Ishikawa (cell line): ENCODE measurements at regions not wholly inside any gene's neighbourhood (a gene's known extent, or its start where the extent isn't known, plus 50 kb on each side); places are given as distances from the start of the nearest gene placed in this dataset.

ENCODE experiments used
- CEBPB ChIP-seq: IDR thresholded peaks from 2 replicates; pipeline ENCODE4 v1.6.1; 2012
- CREB1 ChIP-seq: IDR thresholded peaks from 2 replicates; pipeline ENCODE4 v1.6.1; 2012; ENCODE audit warnings: low read depth
- EGR1 ChIP-seq: IDR thresholded peaks from 2 replicates; pipeline ENCODE4 v1.6.1; 2012
- EP300 ChIP-seq: IDR thresholded peaks from 2 replicates; pipeline ENCODE4 v1.6.1; 2012; ENCODE audit warnings: borderline replicate concordance
- FOXM1 ChIP-seq: IDR thresholded peaks from 2 replicates; pipeline ENCODE4 v1.6.1; 2012; ENCODE audit warnings: low read depth, borderline replicate concordance
- MAX ChIP-seq: IDR thresholded peaks from 2 replicates; pipeline ENCODE4 v1.6.1; 2012
- NFIC ChIP-seq: IDR thresholded peaks from 2 replicates; pipeline ENCODE4 v1.6.1; 2012
- RAD21 ChIP-seq: IDR thresholded peaks from 2 replicates; pipeline ENCODE4 v1.6.1; 2012; ENCODE audit warnings: low read depth
- REST ChIP-seq: IDR thresholded peaks from 2 replicates; pipeline ENCODE4 v1.6.1; 2012; ENCODE audit warnings: low read depth, mild to moderate bottlenecking
- TAF1 ChIP-seq: IDR thresholded peaks from 2 replicates; pipeline ENCODE4 v1.6.1; 2012; ENCODE audit warnings: low read depth, mild to moderate bottlenecking
- TCF12 ChIP-seq: IDR thresholded peaks from 2 replicates; pipeline ENCODE4 v1.6.1; 2012; ENCODE audit warnings: low read depth
- TEAD4 ChIP-seq: IDR thresholded peaks from 2 replicates; pipeline ENCODE4 v1.6.1; 2012
- USF1 ChIP-seq: IDR thresholded peaks from 2 replicates; pipeline ENCODE4 v1.6.1; 2012
- YY1 ChIP-seq: IDR thresholded peaks from 2 replicates; pipeline ENCODE4 v1.6.1; 2012; ENCODE audit warnings: low read depth
- ZBTB7A ChIP-seq: IDR thresholded peaks from 2 replicates; pipeline ENCODE4 v1.6.1; 2012; ENCODE audit warnings: low read depth

- TF ChIP-seq TEAD4, result no peak
Observed at GRCh38 chr9:16076511-16076910, 523.7 kb downstream of the CCDC171 start.

GRCh38 chr9:16082796-16083195, 530.0 kb downstream of the CCDC171 start:
- no peak for TF ChIP-seq MAX
- TF ChIP-seq RAD21, result no peak
- TF ChIP-seq EGR1, result no peak
- no peak for TF ChIP-seq EP300
- no peak for TF ChIP-seq REST
- TF ChIP-seq CEBPB, result no peak
- TF ChIP-seq TAF1, result no peak
- TF ChIP-seq FOXM1, result no peak
- TF ChIP-seq NFIC, result no peak
- TF ChIP-seq TEAD4, result no peak
- no peak for TF ChIP-seq TCF12
- TF ChIP-seq ZBTB7A, result no peak
- no peak for TF ChIP-seq CREB1
- TF ChIP-seq USF1, result no peak
- TF ChIP-seq YY1, result no peak

- TF ChIP-seq FOXM1 (no peak), TEAD4 (no peak), TAF1 (no peak), RAD21 (no peak), REST (no peak), MAX (no peak), CEBPB (no peak), EP300 (no peak)
Observed at GRCh38 chr9:16085167-16085726, 532.4 kb downstream of the CCDC171 start.

GRCh38 chr9:16090907-16091629, 538.2 kb downstream of the CCDC171 start:
- TF ChIP-seq TEAD4 (no peak), CEBPB (no peak), USF1 (no peak), EP300 (no peak), REST (no peak), TCF12 (no peak)
